Thyroid gland (tissue), 4 donors: ENCODE measurements at regions not wholly inside any gene's neighbourhood (a gene's known extent, or its start where the extent isn't known, plus 50 kb on each side); places are given as distances from the start of the nearest gene placed in this dataset. TPM values are rescaled to one million over a fixed set of nuclear protein-coding genes. Genes with fewer than 3 reads are reported as not detected.

Source experiments
- DNase-seq, 2 donors: peaks; one replicate each; pipeline ENCODE4 v3.0.0-alpha.2; 2019
- H3K27ac ChIP-seq, 3 donors: fragments of 200-600 bp; sonication (generic); 1 replicate in 2 of 3; 2 replicates in 1 of 3; pipeline ENCODE4 v1.5.1; 2016 to 2019; ENCODE audit warnings: mild to moderate bottlenecking in 1 of 3, moderate library complexity in 1 of 3
- H3K27me3 ChIP-seq: fragments of 200-600 bp; sonication (generic); one replicate; pipeline ENCODE4 v1.5.1; 2019
- H3K36me3 ChIP-seq, 2 donors: fragments of 200-600 bp; sonication (generic); one replicate each; pipeline ENCODE4 v1.5.1; 2016 to 2019
- H3K4me1 ChIP-seq, 2 donors: fragments of 200-600 bp; sonication (generic); one replicate each; pipeline ENCODE4 v1.5.1; 2017 to 2019
- H3K4me3 ChIP-seq, 3 donors: fragments of 200-600 bp; sonication (generic); replicated peaks in 1 of 3; 1 replicate in 2 of 3; 2 replicates in 1 of 3; pipeline ENCODE4 v1.5.1; 2016; ENCODE audit warnings: mild to moderate bottlenecking in 1 of 3
- H3K9me3 ChIP-seq: fragments of 200-600 bp; sonication (generic); one replicate; pipeline ENCODE4 v1.5.1; 2017
- CTCF ChIP-seq, 6 experiments: fragments of 200-600 bp in 3 of 6; fragments of 450-650 bp in 3 of 6; sonication (generic) in 3 of 6; IDR thresholded peaks; one replicate each; pipeline ENCODE4 v1.5.1; 2016 to 2019; ENCODE audit warnings: antibody characterized with exemption in 6 of 6, mild to moderate bottlenecking in 2 of 6, inconsistent platforms in 1 of 6, moderate library complexity in 1 of 6
- POLR2A ChIP-seq, 2 donors: fragments of 450-650 bp; IDR thresholded peaks; one replicate each; pipeline ENCODE4 v1.6.1; 2017; ENCODE audit warnings: antibody characterized with exemption in 2 of 2, mild to moderate bottlenecking in 2 of 2, moderate library complexity in 1 of 2
- WGBS, 2 donors: methylation state at CpG; one replicate each; pipeline ENCODE4 v1.1.5; 2017; 5-methylcytosine and 5-hydroxymethylcytosine counted together
- intact Hi-C: fragments of 100-400 bp; cut with DNase I; formaldehyde crosslinking; loops from one replicate; pipeline ENCODE4 v1.15.1; 2023
- small RNA-seq: library from RNA; depleted of rRNA; stranded (forward); fragments of <200 nt; gene quantifications from one replicate; pipeline ENCODE3, GENCODE V24; 2016

DNA sequence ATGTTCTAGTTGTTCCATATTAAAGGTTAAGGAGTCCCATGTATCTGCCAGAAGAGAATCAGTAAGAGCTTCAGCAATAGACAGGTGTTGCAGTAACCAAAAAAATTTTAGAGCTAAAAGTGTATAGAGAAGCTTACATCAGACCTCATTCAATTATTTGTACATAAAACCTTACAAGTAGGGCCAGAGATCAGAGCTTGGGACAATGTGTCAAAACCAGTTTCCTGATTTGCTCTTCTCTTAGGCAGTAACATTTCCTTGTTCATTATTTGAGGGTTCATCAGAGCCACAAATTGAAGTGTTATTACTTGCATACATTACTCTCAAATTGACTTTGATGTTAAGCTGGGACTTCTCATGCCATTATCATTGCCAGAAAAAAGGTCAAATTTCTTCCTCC, 55.5 kb upstream of the ATXN7L3B start:
- Histone ChIP-seq H3K27ac (no peak overlapping the region), H3K9me3 (no peaks in the 10 kb centered on the region), H3K27me3 (no peaks in the 10 kb centered on the region), H3K4me1 (no peaks in the 10 kb centered on the region), H3K4me3 (no peak overlapping the region), H3K36me3 (no peaks in the 10 kb centered on the region)
- DNase-seq: no peak
- TF ChIP-seq POLR2A (IDR thresholded peaks at IDR 0.05) (no peak), CTCF (IDR thresholded peaks at IDR 0.05) (no peak)
- intact Hi-C loops: no loop called here

GRCh38 chr12:74483057-74483456, 54.6 kb upstream of the ATXN7L3B start:
- Histone ChIP-seq H3K27me3 (no peaks in the 10 kb centered on the region), H3K4me3 (no peak overlapping the region), H3K4me1 (no peaks in the 10 kb centered on the region), H3K27ac (no peak overlapping the region), H3K36me3 (no peaks in the 10 kb centered on the region), H3K9me3 (no peaks in the 10 kb centered on the region)
- no peak for DNase-seq
- 51 to 53% methylated on average over 3 of the region's 3 CpGs for WGBS, 2 donors
- intact Hi-C loops: no loop called here
- TF ChIP-seq CTCF (IDR thresholded peaks at IDR 0.05) (no peak), POLR2A (IDR thresholded peaks at IDR 0.05) (no peak)

Small RNAs in the stretch of these regions (small RNA-seq; reads per million reads assigned to genes)
- gene AC090502.2 (not detected), gene RF00096 (not detected), gene RNU6-1012P (not detected)
